22Rv1 (cell line): ENCODE measurements at regions not wholly inside any gene's neighbourhood (a gene's known extent, or its start where the extent isn't known, plus 50 kb on each side); places are given as distances from the start of the nearest gene placed in this dataset.

Source experiments
- CTCF ChIP-seq: fragments of 450-650 bp; IDR thresholded peaks from 2 replicates; pipeline ENCODE4 v1.5.1; 2017; ENCODE audit warnings: mild to moderate bottlenecking
- ZFX ChIP-seq: fragments of 450-650 bp; IDR thresholded peaks from 2 replicates; pipeline ENCODE4 v1.6.1; 2017; ENCODE audit warnings: antibody characterized with exemption, borderline replicate concordance

- TF ChIP-seq CTCF (no peak), ZFX (no peak)
These were observed 133.4 kb upstream of the PFKP start for GRCh38 chr10:2933924-2934323.
